H9 (cell line): ENCODE measurements at regions not wholly inside any gene's neighbourhood (a gene's known extent, or its start where the extent isn't known, plus 50 kb on each side); places are given as distances from the start of the nearest gene placed in this dataset.

ENCODE experiments used
- DNase-seq: peaks from one replicate; pipeline ENCODE4 v3.0.0-alpha.2; 2017
- H2AFZ ChIP-seq: one replicate; pipeline ENCODE4 v1.6.1; 2013; ENCODE audit warnings: mild to moderate bottlenecking, low read length, control low read depth, moderate library complexity
- H2AK5ac ChIP-seq: 2 replicates; pipeline ENCODE4 v1.6.1; 2013; ENCODE audit warnings: low read length, control low read depth, mixed read lengths; ENCODE audit not compliant: insufficient read length
- H2BK120ac ChIP-seq: one replicate; pipeline ENCODE4 v1.6.1; 2013; ENCODE audit warnings: low read depth, mild to moderate bottlenecking, low read length, control low read depth, inconsistent platforms; ENCODE audit not compliant: poor library complexity, severe bottlenecking
- H2BK12ac ChIP-seq: 2 replicates; pipeline ENCODE4 v1.6.1; 2013; ENCODE audit warnings: low read length, control low read depth, mixed read lengths, low read depth; ENCODE audit not compliant: insufficient read length
- H2BK15ac ChIP-seq: 2 replicates; pipeline ENCODE4 v1.6.1; 2013; ENCODE audit warnings: low read depth, low read length, control low read depth
- H2BK20ac ChIP-seq: one replicate; pipeline ENCODE4 v1.6.1; 2013; ENCODE audit warnings: low read depth, mild to moderate bottlenecking, low read length, control low read depth, inconsistent platforms; ENCODE audit not compliant: poor library complexity, severe bottlenecking
- H2BK5ac ChIP-seq: 2 replicates; pipeline ENCODE4 v1.6.1; 2013; ENCODE audit warnings: low read length, control low read depth, mixed read lengths; ENCODE audit not compliant: insufficient read length
- H3K14ac ChIP-seq: 2 replicates; pipeline ENCODE4 v1.6.1; 2013; ENCODE audit warnings: low read length, control low read depth; ENCODE audit not compliant: insufficient read depth
- H3K18ac ChIP-seq: 2 replicates; pipeline ENCODE4 v1.6.1; 2013; ENCODE audit warnings: low read depth, mild to moderate bottlenecking, mixed read lengths, low read length, control low read depth; ENCODE audit not compliant: insufficient read length
- H3K23ac ChIP-seq: 2 replicates; pipeline ENCODE4 v1.6.1; 2013; ENCODE audit warnings: low read length, control low read depth, mixed read lengths, low read depth; ENCODE audit not compliant: insufficient read length
- H3K23me2 ChIP-seq: 2 replicates; pipeline ENCODE4 v1.6.1; 2013; ENCODE audit warnings: low read depth, mild to moderate bottlenecking, mixed read lengths, low read length, control low read depth; ENCODE audit not compliant: insufficient read length, poor library complexity, severe bottlenecking
- H3K27ac ChIP-seq: 2 replicates; pipeline ENCODE4 v1.5.1; 2013; ENCODE audit warnings: low read length, control low read depth, mixed read lengths, low read depth; ENCODE audit not compliant: insufficient read length
- H3K27me3 ChIP-seq: 2 replicates; pipeline ENCODE4 v1.6.1; 2013; ENCODE audit warnings: low read length, control low read depth, inconsistent platforms; ENCODE audit not compliant: insufficient read depth
- H3K4ac ChIP-seq: 2 replicates; pipeline ENCODE4 v1.6.1; 2013; ENCODE audit warnings: low read depth, mild to moderate bottlenecking, control low read depth, inconsistent platforms, low read length, moderate library complexity
- H3K4me1 ChIP-seq: 2 replicates; pipeline ENCODE4 v1.6.1; 2013; ENCODE audit warnings: low read length, control low read depth, inconsistent platforms; ENCODE audit not compliant: insufficient read depth
- H3K4me2 ChIP-seq: 2 replicates; pipeline ENCODE4 v1.6.1; 2013; ENCODE audit warnings: low read length, control low read depth, mixed read lengths; ENCODE audit not compliant: insufficient read length, insufficient read depth
- H3K56ac ChIP-seq: 2 replicates; pipeline ENCODE4 v1.6.1; 2013; ENCODE audit warnings: low read depth, mild to moderate bottlenecking, mixed read lengths, low read length, control low read depth; ENCODE audit not compliant: insufficient read length
- H3K79me1 ChIP-seq: 2 replicates; pipeline ENCODE4 v1.6.1; 2013; ENCODE audit warnings: low read depth, mild to moderate bottlenecking, moderate library complexity, low read length, control low read depth, inconsistent platforms; ENCODE audit not compliant: insufficient read depth, poor library complexity, severe bottlenecking
- H3K79me2 ChIP-seq: 2 replicates; pipeline ENCODE4 v1.6.1; 2013; ENCODE audit warnings: low read length, control low read depth, inconsistent platforms; ENCODE audit not compliant: insufficient read depth
- H3K9ac ChIP-seq: 2 replicates; pipeline ENCODE4 v1.6.1; 2013; ENCODE audit warnings: low read length, control low read depth, mixed read lengths; ENCODE audit not compliant: insufficient read length; ENCODE audit errors: extremely low read depth
- H3K9me3 ChIP-seq: one replicate; pipeline ENCODE4 v1.6.1; 2013; ENCODE audit warnings: low read depth, low read length, inconsistent platforms; ENCODE audit not compliant: control insufficient read depth
- H3T11ph ChIP-seq: one replicate; pipeline ENCODE4 v1.6.1; 2013; ENCODE audit warnings: mild to moderate bottlenecking, low read length, control low read depth, inconsistent platforms
- H4K20me1 ChIP-seq: one replicate; pipeline ENCODE4 v1.6.1; 2013; ENCODE audit not compliant: control insufficient read depth, insufficient read length, insufficient read depth
- H4K5ac ChIP-seq: 2 replicates; pipeline ENCODE4 v1.6.1; 2013; ENCODE audit warnings: low read depth, mild to moderate bottlenecking, mixed read lengths, low read length, control low read depth; ENCODE audit not compliant: insufficient read length
- H4K8ac ChIP-seq: replicated peaks from 2 replicates; pipeline ENCODE4 v1.6.1; 2013; ENCODE audit warnings: low read length, control low read depth, mixed read lengths, low read depth; ENCODE audit not compliant: insufficient read length
- H4K91ac ChIP-seq: 2 replicates; pipeline ENCODE4 v1.6.1; 2013; ENCODE audit warnings: low read depth, mild to moderate bottlenecking, moderate library complexity, mixed read lengths, low read length, control low read depth; ENCODE audit not compliant: insufficient read length
- H3K27ac Mint-ChIP-seq, 3 experiments: 2 replicates in 2 of 3; 3 replicates in 1 of 3; pipeline ENCODE4 v1.8.0; 2020 to 2021; ENCODE audit warnings: mixed read lengths in 3 of 3, mild to moderate bottlenecking in 1 of 3, moderate library complexity in 1 of 3
- H3K27me3 Mint-ChIP-seq: 2 replicates; pipeline ENCODE4 v1.8.0; 2021; ENCODE audit warnings: low read depth, mild to moderate bottlenecking, moderate library complexity, mixed read lengths
- H3K36me3 Mint-ChIP-seq, 3 experiments: 2 replicates in 2 of 3; 3 replicates in 1 of 3; pipeline ENCODE4 v1.8.0; 2020 to 2021; ENCODE audit warnings: low read depth in 3 of 3, mixed read lengths in 3 of 3; ENCODE audit not compliant: insufficient read depth in 1 of 3
- H3K4me1 Mint-ChIP-seq, 2 experiments: 2 replicates each; pipeline ENCODE4 v1.8.0; 2020; ENCODE audit warnings: mixed read lengths in 2 of 2
- H3K4me3 Mint-ChIP-seq, 2 experiments: 2 replicates in 1 of 2; 3 replicates in 1 of 2; pipeline ENCODE4 v1.8.0; 2020 to 2021; ENCODE audit warnings: mild to moderate bottlenecking in 2 of 2, mixed read lengths in 2 of 2, moderate library complexity in 1 of 2
- H3K9me3 Mint-ChIP-seq, 2 experiments: 2 replicates in 1 of 2; 3 replicates in 1 of 2; pipeline ENCODE4 v1.8.0; 2020; ENCODE audit warnings: mild to moderate bottlenecking in 2 of 2, mixed read lengths in 2 of 2, moderate library complexity in 1 of 2
- CTCF ChIP-seq: fragments of 200-600 bp; sonication (generic); conservative IDR thresholded peaks from 3 replicates; pipeline ENCODE4 v1.8.0; 2021; ENCODE audit warnings: antibody characterized with exemption, mild to moderate bottlenecking
- WGBS: extraction: QIAGEN DNeasy Blood & Tissue Kit; methylation state at CpG from one replicate; pipeline ENCODE4 v1.1.7; 2013; ENCODE audit warnings: missing lambda C conversion rate, low lambda C conversion rate, mixed read lengths; ENCODE audit not compliant: insufficient read length; ENCODE audit errors: extremely low coverage; 5-methylcytosine and 5-hydroxymethylcytosine counted together

DNA sequence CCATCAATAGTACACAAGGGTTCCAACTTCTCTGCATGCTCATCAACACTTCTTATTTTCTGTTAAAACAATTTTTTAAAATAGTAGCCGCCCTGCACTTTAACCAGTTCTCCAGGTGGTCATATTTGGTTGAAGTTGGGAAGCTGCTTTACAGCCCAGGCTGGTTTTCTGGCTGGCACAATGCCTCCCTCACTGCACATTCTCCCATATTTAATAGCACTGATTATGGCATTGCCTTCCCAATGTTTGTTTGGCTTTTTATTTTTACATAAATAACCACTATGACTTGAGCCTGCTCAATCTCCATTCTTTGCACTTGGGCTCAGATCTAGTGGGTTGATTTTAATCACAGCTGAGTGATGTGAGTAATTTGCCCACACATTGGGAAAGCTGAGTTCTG lies 111.9 kb upstream of the MAP4K3 start:
- no peak overlapping the region for H3K23ac ChIP-seq
- no peak overlapping the region for H3K27ac ChIP-seq
- H3K56ac ChIP-seq: no peak overlapping the region
- Mint-ChIP-seq H3K4me1 (peaks cover 3 to 5% of the 10 kb centered on the region in 2 experiments; a peak in 3 of 4 replicates), H3K27me3 (no peaks in the 10 kb centered on the region), H3K36me3 (no peaks in the 10 kb centered on the region; a peak in 1 of 7 replicates), H3K4me3 (no peak overlapping the region), H3K9me3 (peaks cover 0 to 3% of the 10 kb centered on the region in 2 experiments; a peak in 1 of 5 replicates), H3K27ac (no peak overlapping the region)
- H2AK5ac ChIP-seq: no peak overlapping the region
- no peak overlapping the region for H3K18ac ChIP-seq
- no peak overlapping the region for H3K4ac ChIP-seq
- no peak overlapping the region for H2AFZ ChIP-seq
- no peaks in the 10 kb centered on the region; the same call in 1 of the 2 replicates for H3K4me1 ChIP-seq
- no peak overlapping the region for H3T11ph ChIP-seq
- no peaks in the 10 kb centered on the region for H4K20me1 ChIP-seq
- no peaks in the 10 kb centered on the region for H3K79me2 ChIP-seq
- H3K79me1 ChIP-seq: no peaks in the 10 kb centered on the region
- H4K8ac ChIP-seq: no peak overlapping the region
- H2BK20ac ChIP-seq: no peak overlapping the region
- no peak for TF ChIP-seq CTCF
- no peak overlapping the region for H4K91ac ChIP-seq
- no peak overlapping the region for H4K5ac ChIP-seq
- no peaks in the 10 kb centered on the region for H3K27me3 ChIP-seq
- no peak overlapping the region for H2BK15ac ChIP-seq
- H3K9me3 ChIP-seq: no peaks in the 10 kb centered on the region
- H3K14ac ChIP-seq: no peak overlapping the region
- no peak overlapping the region for H2BK12ac ChIP-seq
- no peak for DNase-seq
- no peak overlapping the region for H3K9ac ChIP-seq
- no peaks in the 10 kb centered on the region for H3K23me2 ChIP-seq
- H2BK120ac ChIP-seq: no peak overlapping the region
- no CpG with 5 or more reads among the region's 1 CpG for whole genome bisulfite sequencing
- no peak overlapping the region for H3K4me2 ChIP-seq
- H2BK5ac ChIP-seq: no peak overlapping the region
